ENCODE measurements at regions not wholly inside any gene's neighbourhood (a gene's known extent, or its start where the extent isn't known, plus 50 kb on each side); places are given as distances from the start of the nearest gene placed in this dataset.

DNA sequence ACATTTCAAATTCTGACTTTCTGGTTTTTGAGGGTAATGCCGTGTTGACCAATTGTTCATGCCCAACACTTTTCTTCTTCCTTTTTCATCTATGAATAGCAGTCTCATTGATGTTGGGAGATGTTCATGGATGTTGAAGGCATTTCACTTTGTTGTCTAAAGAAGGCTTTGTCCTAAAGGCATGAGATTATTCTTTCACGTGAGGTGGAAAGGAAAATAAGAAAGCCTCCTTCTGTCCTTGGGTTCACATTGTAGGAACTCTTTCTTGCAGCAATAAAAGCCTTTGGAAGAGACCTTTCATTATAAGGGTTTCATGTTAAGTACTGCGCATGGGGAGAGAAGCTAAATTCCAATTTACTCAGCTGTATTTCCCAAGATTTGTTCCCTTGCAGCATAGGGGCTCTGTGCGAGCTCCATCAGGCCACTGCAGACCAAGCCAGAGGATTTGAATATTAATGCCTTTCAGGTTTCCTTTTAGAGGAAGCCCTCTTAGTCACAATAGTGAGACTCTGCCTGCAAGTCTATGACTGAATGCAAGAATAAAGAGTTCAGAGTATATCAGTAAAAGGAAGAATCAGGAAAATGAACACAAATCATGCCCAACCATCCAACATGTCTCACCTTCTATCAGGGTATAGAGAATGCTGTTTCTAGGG, 274.6 kb downstream of the TMEM38B start:
- no peak overlapping the region for H3K4me3 ChIP-seq (ENCODE audit: low read depth, poor library complexity, severe bottlenecking)
- intact Hi-C loops (cut with DNase I; ENCODE audit: low total_unique reads) = no loop called here
- DNase-seq (ENCODE audit: low spot score in 2 of 2) = no peak
- WGBS, 2 donors = 89 to 94% methylated on average over 4 of the region's 4 CpGs
- TF ChIP-seq, protein P1, sequence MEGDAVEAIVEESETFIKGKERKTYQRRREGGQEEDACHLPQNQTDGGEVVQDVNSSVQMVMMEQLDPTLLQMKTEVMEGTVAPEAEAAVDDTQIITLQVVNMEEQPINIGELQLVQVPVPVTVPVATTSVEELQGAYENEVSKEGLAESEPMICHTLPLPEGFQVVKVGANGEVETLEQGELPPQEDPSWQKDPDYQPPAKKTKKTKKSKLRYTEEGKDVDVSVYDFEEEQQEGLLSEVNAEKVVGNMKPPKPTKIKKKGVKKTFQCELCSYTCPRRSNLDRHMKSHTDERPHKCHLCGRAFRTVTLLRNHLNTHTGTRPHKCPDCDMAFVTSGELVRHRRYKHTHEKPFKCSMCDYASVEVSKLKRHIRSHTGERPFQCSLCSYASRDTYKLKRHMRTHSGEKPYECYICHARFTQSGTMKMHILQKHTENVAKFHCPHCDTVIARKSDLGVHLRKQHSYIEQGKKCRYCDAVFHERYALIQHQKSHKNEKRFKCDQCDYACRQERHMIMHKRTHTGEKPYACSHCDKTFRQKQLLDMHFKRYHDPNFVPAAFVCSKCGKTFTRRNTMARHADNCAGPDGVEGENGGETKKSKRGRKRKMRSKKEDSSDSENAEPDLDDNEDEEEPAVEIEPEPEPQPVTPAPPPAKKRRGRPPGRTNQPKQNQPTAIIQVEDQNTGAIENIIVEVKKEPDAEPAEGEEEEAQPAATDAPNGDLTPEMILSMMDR (IDR thresholded peaks at IDR 0.05) = no peak
- no peak for TF ChIP-seq POLR2A (IDR thresholded peaks at IDR 0.05)

DNA sequence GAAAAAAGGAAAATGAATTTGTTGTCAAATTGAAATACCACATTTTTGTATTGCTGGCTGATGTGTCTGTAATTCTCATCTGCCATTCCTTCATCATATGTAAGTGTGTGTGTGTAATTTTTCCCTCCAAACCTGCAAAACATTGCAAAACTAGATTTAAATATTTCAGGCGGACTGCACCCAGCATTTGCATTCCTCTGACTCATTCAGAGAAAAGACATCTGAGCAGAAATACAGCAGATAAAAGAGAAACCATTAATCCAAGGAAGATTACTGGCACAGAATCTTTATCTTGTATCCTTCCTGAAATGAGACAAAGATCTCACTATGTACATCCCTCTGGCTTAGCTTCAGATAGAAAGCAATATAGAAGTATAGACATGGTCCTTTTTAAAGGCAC, 275.3 kb downstream of the TMEM38B start:
- 40 to 48% methylated on average over 1 of the region's 1 CpG for WGBS, 2 donors
- DNase-seq (ENCODE audit: low spot score in 2 of 2) = no peak
- intact Hi-C loops (cut with DNase I; ENCODE audit: low total_unique reads) = no loop called here
- no peak overlapping the region for H3K4me3 ChIP-seq (ENCODE audit: low read depth, poor library complexity, severe bottlenecking)
- no peak for TF ChIP-seq POLR2A (IDR thresholded peaks at IDR 0.05)
- TF ChIP-seq, protein P1 (IDR thresholded peaks at IDR 0.05) = no peak

DNA sequence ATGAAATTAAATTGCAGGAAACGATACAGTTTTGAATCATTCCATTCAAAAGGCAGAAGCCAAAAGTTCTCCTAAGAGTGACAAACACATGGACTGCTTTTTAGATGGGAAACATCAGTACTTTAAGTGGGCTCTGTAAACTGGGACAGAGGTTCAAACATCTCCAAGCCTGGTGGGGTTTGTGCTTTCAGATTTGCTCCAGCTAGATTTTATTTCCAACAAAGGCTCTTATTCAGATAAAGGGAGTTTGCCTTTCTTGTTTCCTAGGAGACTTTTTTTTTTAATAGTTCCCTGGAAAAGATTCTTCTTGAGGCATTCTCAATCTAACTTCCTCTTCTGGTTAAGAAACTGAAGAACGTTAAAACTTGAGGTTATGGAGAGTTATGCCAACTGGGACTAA, 277.6 kb downstream of the TMEM38B start:
- WGBS, 2 donors = 42 to 43% methylated on average over 2 of the region's 2 CpGs
- intact Hi-C loops (cut with DNase I; ENCODE audit: low total_unique reads) = no loop called here
- no peak overlapping the region for H3K4me3 ChIP-seq (ENCODE audit: low read depth, poor library complexity, severe bottlenecking)
- no peak for TF ChIP-seq POLR2A (IDR thresholded peaks at IDR 0.05)
- TF ChIP-seq, protein P1 (IDR thresholded peaks at IDR 0.05) = no peak
- no peak for DNase-seq (ENCODE audit: low spot score in 2 of 2)

DNA sequence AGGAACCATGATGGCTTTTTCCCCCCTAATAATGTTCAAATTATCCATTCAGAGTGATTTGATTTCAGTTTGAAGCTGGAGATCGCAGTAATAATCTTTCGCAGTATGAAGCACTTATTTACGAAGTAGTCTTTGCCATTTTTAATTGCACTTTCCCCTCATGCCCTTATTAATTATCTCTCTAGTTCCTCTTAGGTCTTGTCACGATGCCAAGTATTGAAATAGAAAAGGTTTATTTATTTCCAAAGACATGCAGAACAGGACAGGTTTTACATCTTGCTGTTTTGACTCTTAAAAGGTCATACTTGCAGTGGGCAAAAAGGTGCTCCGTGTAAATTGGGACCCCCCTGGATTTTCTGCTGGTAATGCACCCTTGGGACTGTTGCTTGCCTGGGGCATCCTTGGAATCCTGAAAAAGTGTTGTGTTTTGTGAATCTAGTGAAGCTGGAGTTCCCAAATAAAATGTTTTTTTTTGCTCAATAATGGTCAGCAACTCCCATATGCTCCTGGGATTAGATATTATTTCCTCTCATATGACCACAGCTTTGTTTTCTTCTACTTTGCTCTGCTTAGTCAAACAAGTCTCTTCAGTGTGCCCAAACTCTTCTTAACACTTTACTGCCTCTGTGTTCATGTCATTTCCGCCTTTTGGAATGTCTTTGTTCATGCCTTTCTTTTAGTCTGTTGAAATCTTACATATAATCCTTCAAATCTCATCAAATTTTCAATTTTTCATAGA, 278.3 kb downstream of the TMEM38B start:
- DNase-seq (ENCODE audit: low spot score in 2 of 2) = no peak
- no peak overlapping the region for H3K4me3 ChIP-seq (ENCODE audit: low read depth, poor library complexity, severe bottlenecking)
- TF ChIP-seq, protein P1 (IDR thresholded peaks at IDR 0.05) = no peak
- TF ChIP-seq POLR2A (IDR thresholded peaks at IDR 0.05) = no peak
- WGBS, 2 donors = 61 to 65% methylated on average over 6 of the region's 6 CpGs
- intact Hi-C loops (cut with DNase I; ENCODE audit: low total_unique reads) = no loop called here

DNA sequence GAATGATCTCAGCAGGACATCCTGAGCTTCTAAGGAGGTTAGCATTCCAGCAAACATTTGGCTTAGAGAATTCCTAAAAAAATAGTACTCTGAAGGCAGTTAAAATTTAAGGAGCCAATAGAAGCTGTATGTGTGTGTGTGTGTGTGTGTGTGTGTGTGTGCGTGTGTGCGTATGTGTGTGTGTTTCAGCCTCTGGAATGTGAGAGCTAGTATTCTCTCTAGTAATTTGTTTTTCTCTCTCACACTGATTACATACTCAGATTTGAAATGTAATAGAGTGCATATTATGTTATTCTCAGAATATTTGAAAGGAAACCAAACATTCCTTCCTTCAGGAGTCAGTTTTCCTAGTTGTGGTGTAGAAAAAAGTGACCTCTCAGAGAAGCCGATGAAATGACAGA, 279.6 kb downstream of the TMEM38B start:
- no peak for TF ChIP-seq POLR2A (IDR thresholded peaks at IDR 0.05)
- TF ChIP-seq, protein P1 (IDR thresholded peaks at IDR 0.05) = no peak
- intact Hi-C loops (cut with DNase I; ENCODE audit: low total_unique reads) = no loop called here
- H3K4me3 ChIP-seq (ENCODE audit: low read depth, poor library complexity, severe bottlenecking) = no peak overlapping the region
- DNase-seq (ENCODE audit: low spot score in 2 of 2) = no peak
- 52 to 64% methylated on average over 3 of the region's 3 CpGs for WGBS, 2 donors

All from lower leg skin (tissue), 4 donors.